ENCODE measurements at regions not wholly inside any gene's neighbourhood (a gene's known extent, or its start where the extent isn't known, plus 50 kb on each side); places are given as distances from the start of the nearest gene placed in this dataset.

DNA sequence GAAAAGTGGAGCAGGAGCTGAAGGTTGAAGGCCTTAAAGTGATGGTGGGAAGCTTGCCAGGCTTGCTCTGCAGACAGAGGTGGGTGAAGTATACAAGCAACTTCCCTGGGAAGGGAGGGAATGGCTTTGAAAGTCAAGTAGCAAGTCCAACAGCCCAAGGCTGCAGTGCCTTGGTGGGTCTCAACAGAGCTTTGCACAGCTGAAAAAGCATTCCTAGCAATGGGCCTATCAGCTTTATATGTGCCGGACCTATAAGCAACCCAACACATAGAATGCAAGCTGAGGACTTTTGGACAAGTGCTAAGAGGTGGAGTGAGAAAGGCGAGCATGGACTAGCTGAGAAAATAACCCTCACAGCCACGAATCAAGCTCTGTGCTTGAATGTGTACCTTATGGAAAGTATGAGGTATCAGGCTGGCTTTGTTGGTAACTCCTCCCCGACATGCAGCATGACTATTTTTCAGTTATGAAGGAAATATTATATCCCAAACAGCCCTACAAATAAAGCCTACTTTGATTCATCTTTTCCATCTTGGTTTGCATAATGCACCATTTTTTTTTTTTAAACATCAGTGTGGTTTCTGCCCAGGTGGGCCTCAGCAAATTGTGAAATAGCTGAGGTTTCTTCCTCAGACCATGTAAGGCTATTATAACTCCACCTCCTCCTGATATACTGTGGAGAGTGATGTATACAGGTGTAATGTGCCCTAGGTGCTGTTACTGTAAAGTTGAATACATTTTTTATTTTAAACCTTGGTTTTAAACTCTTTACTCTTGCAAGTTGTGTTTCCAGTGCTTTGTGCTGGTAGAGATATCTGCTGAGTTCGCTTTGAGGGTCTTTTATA lies 241.4 kb upstream of the CXCR4 start:
- no TSS peak for BruUV-seq (replicated peaks)
- ChIA-PET CTCF (no interaction called here), POLR2A (ENCODE audit: low non-redundant PET) (no interaction called here)
- Histone ChIP-seq H3K36me3 (ENCODE audit: insufficient read depth, low read length, poor library complexity, severe bottlenecking) (no peaks in the 10 kb centered on the region), H3K27me3 (replicated peaks; ENCODE audit: insufficient read depth, low read depth, low read length, poor library complexity) (peaks cover 2% of the 10 kb centered on the region), H3K4me1 (ENCODE audit: insufficient read depth, low read length, poor library complexity, severe bottlenecking) (no peaks in the 10 kb centered on the region), H3K4me3 (ENCODE audit: low read depth, low read length, poor library complexity, severe bottlenecking) (no peak overlapping the region), H3K27ac (ENCODE audit: low read depth, low read length, poor library complexity, severe bottlenecking) (no peak overlapping the region), H3K9me3 (ENCODE audit: low read depth, low read length, poor library complexity, severe bottlenecking) (no peaks in the 10 kb centered on the region)
- TF ChIP-seq, protein P1, sequence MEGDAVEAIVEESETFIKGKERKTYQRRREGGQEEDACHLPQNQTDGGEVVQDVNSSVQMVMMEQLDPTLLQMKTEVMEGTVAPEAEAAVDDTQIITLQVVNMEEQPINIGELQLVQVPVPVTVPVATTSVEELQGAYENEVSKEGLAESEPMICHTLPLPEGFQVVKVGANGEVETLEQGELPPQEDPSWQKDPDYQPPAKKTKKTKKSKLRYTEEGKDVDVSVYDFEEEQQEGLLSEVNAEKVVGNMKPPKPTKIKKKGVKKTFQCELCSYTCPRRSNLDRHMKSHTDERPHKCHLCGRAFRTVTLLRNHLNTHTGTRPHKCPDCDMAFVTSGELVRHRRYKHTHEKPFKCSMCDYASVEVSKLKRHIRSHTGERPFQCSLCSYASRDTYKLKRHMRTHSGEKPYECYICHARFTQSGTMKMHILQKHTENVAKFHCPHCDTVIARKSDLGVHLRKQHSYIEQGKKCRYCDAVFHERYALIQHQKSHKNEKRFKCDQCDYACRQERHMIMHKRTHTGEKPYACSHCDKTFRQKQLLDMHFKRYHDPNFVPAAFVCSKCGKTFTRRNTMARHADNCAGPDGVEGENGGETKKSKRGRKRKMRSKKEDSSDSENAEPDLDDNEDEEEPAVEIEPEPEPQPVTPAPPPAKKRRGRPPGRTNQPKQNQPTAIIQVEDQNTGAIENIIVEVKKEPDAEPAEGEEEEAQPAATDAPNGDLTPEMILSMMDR (conservative IDR thresholded peaks at IDR 0.05; ENCODE audit: low read depth, low read length), result no peak
- no peak for TF ChIP-seq EZH2 (IDR thresholded peaks at IDR 0.05; ENCODE audit: borderline replicate concordance, low read depth, low read length, poor library complexity, severe bottlenecking)
- DNase-seq (ENCODE audit: low spot score), result no peak
- intact Hi-C loops (cut with micrococcal nuclease; ENCODE audit: unreplicated experiment), result no loop called here

DNA sequence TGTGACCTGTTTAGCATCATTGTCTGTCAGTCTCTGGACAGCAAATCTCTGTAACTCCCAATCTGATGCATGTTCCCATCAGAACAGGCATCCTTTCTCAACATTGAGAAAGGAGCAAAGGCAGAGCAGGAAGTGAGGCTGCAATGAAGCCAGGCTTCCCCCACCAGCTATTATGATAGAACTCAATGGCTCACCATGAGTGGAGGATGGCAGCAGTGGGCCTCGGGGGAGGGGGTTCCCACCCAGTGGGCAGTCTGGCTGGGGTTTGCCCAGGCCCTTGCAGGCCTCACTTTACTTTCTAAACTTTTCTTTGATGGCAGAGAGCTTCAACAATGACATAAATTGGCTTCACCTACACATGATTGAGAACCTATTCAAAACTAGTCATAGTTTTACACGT lies 240.6 kb upstream of the CXCR4 start:
- Histone ChIP-seq H3K27ac (ENCODE audit: low read depth, low read length, poor library complexity, severe bottlenecking) (no peak overlapping the region), H3K36me3 (ENCODE audit: insufficient read depth, low read length, poor library complexity, severe bottlenecking) (no peaks in the 10 kb centered on the region), H3K27me3 (replicated peaks; ENCODE audit: insufficient read depth, low read depth, low read length, poor library complexity) (peaks cover 2% of the 10 kb centered on the region), H3K4me3 (ENCODE audit: low read depth, low read length, poor library complexity, severe bottlenecking) (no peak overlapping the region), H3K4me1 (ENCODE audit: insufficient read depth, low read length, poor library complexity, severe bottlenecking) (no peaks in the 10 kb centered on the region), H3K9me3 (ENCODE audit: low read depth, low read length, poor library complexity, severe bottlenecking) (no peaks in the 10 kb centered on the region)
- intact Hi-C loops (cut with micrococcal nuclease; ENCODE audit: unreplicated experiment), result no loop called here
- BruUV-seq (replicated peaks), result no TSS peak
- TF ChIP-seq, protein P1 (conservative IDR thresholded peaks at IDR 0.05; ENCODE audit: low read depth, low read length), result no peak
- no peak for TF ChIP-seq EZH2 (IDR thresholded peaks at IDR 0.05; ENCODE audit: borderline replicate concordance, low read depth, low read length, poor library complexity, severe bottlenecking)
- POLR2A ChIA-PET (ENCODE audit: low non-redundant PET), result no interaction called here
- no peak for DNase-seq (ENCODE audit: low spot score)
- CTCF ChIA-PET, result no interaction called here

DNA sequence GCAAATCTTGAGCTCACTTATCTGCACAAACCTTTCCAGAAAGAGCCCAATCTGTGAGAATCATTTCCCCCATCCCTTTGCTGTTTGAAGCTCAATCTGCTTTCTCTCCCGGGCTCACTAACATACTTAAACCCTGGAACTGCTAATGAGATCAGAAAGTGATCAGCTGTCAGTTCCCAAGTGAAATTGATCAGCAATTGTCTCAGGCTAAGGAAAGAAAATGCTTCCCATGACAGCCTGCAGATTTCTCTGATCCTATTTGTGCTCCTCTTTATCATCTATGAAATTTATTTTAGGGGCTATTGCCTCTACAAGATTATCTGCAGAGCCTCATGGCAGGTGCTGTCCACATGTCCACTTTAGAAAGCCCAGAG lies 239.0 kb upstream of the CXCR4 start:
- TF ChIP-seq EZH2 (IDR thresholded peaks at IDR 0.05; ENCODE audit: borderline replicate concordance, low read depth, low read length, poor library complexity, severe bottlenecking), result no peak
- TF ChIP-seq, protein P1 (conservative IDR thresholded peaks at IDR 0.05; ENCODE audit: low read depth, low read length), result no peak
- Histone ChIP-seq H3K4me1 (ENCODE audit: insufficient read depth, low read length, poor library complexity, severe bottlenecking) (no peaks in the 10 kb centered on the region), H3K9me3 (ENCODE audit: low read depth, low read length, poor library complexity, severe bottlenecking) (no peaks in the 10 kb centered on the region), H3K27ac (ENCODE audit: low read depth, low read length, poor library complexity, severe bottlenecking) (no peak overlapping the region), H3K36me3 (ENCODE audit: insufficient read depth, low read length, poor library complexity, severe bottlenecking) (no peaks in the 10 kb centered on the region), H3K27me3 (replicated peaks; ENCODE audit: insufficient read depth, low read depth, low read length, poor library complexity) (no peaks in the 10 kb centered on the region), H3K4me3 (ENCODE audit: low read depth, low read length, poor library complexity, severe bottlenecking) (no peak overlapping the region)
- no TSS peak for BruUV-seq (replicated peaks)
- DNase-seq (ENCODE audit: low spot score), result no peak
- CTCF ChIA-PET, result no interaction called here
- POLR2A ChIA-PET (ENCODE audit: low non-redundant PET), result no interaction called here
- intact Hi-C loops (cut with micrococcal nuclease; ENCODE audit: unreplicated experiment), result no loop called here
